ENCODE measurements at regions not wholly inside any gene's neighbourhood (a gene's known extent, or its start where the extent isn't known, plus 50 kb on each side); places are given as distances from the start of the nearest gene placed in this dataset.

DNA sequence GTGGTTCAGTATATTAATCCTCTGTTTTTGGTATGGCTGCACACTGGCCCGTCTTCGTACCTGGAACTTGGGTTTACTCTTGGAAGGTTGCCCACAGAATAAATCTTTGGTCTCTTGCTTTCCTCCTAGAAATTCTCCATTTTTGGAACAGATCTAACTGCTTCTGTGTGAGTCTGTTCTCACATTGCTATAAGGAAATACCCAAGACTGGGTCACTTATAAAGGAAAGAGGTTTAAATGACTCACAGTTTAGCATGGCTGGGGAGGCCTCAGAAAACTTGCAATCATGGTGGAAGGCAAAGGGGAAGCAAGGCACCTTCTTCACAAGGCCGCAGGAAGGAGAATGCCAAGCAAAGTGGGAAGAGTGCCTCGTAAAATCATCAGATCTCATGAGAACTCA is 407.8 kb upstream of the PDE3A start:
- TF ChIP-seq CTCF (conservative IDR thresholded peaks at IDR 0.05 in 1 of 2, IDR thresholded peaks at IDR 0.05 in 1 of 2; ENCODE audit: extremely low read depth in 1 of 2, insufficient read depth in 1 of 2, low read depth in 1 of 2, low read length in 2 of 2): no peak
- TF ChIP-seq EZH2 (IDR thresholded peaks at IDR 0.05; ENCODE audit: borderline replicate concordance, low read length): no peak

All from mammary epithelial cell (primary cell).